ENCODE measurements at regions not wholly inside any gene's neighbourhood (a gene's known extent, or its start where the extent isn't known, plus 50 kb on each side); places are given as distances from the start of the nearest gene placed in this dataset.

- DNase-seq (ENCODE audit: low spot score): no peak
These were observed 295.1 kb upstream of the RND3 start for GRCh38 chr2:150782613-150783012.

- DNase-seq (ENCODE audit: low spot score): no peak
These were observed 293.7 kb upstream of the RND3 start for GRCh38 chr2:150781142-150781541.

- peak; percentile 6 for DNase-seq (ENCODE audit: low spot score)
These were observed 291.4 kb upstream of the RND3 start for GRCh38 chr2:150778828-150779227.

GRCh38 chr2:150769421-150769820, 282.0 kb upstream of the RND3 start:
- DNase-seq (ENCODE audit: low spot score): no peak

DNA sequence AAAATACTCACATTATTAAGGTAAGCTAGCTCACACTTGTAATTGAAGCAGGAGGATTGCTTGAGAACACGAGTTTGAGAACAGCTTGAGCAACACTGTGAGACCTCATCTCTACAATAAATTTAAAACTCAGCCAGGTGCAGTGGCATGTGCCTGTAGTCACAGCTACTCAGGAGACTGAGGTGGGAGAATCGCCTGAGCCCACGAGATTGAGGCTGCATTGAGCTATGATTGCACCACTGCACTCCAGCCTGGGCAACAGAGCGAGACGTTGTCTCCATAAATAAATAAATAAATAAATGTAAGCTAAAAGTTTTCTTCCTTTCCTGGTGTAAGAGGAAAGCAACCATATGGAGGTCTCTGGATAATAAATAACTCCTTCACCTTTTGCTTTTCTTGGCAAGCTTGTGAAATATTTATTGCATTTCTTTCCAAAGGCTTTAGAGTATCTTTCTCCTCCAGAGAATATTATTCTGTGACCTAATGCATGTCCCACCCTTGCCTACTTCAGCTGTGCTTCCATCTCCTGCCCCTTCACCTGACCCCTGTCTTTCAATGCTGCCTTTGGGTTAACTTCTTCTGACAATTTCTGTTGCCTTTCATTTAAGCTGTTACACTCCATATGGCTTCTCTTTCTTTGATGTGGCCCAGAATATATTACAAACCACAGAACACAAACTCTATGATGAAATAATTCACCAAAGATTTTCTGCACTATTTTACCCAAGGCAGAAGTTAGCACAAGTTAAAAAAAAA, 280.7 kb upstream of the RND3 start:
- no peak for DNase-seq (ENCODE audit: low spot score)

DNA sequence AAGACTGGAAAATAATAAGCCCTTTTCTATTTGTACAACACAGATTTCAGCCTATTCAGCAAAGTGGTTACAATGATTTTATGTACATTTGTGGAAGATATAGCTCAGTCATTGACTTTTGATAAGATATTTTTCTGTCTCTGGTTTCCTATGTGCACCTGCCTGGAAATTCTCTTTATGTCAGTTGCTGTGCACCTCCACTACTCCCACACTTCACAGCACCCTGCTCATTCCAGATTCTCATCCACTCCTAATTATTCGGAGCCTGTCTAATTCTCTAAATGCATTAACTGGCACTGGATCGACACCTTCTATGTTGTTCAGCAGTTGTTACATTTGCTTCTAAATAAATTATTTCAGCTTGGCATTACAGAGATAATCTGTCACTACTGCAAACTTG, 275.1 kb upstream of the RND3 start:
- DNase-seq (ENCODE audit: low spot score): no peak

DNA sequence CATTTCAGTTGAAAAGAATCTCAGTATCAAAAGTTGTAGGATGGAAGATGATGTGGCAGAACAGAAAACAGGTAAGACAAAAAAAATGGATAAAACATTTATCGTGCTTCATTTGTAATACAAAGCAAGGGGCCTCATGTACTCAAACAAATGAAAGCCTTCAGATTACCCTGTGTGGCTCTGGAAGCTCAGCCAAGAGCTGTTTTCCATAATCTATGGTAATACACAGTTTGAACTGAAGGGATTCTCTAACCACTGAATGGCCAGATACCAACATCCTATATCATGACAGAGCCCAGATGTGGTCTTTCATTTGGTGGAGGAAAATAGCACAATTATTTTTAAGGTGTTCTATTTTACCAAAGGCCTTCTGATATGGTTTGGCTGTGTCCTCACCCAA, 272.1 kb upstream of the RND3 start:
- DNase-seq (ENCODE audit: low spot score): no peak

DNA sequence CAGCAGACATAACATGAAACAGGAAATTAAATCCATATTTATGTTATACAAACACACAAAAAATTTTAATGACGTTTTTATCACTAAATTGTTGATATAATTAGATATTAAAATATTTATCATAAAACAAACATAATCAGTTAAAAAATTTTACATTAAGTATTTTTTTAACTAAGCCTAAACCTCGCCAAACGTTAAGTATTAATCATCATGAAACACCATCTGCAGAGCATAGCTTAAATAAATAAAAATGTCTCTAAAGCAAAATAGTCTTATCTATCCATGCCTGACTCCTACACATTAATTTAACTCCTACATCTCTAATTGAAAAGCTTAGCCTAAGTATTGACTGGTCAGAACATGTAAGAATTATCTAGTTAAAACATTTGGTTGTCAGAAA, 271.6 kb upstream of the RND3 start:
- no peak for DNase-seq (ENCODE audit: low spot score)

- DNase-seq (ENCODE audit: low spot score): no peak
These were observed 264.8 kb upstream of the RND3 start for GRCh38 chr2:150752229-150752628.

- DNase-seq (ENCODE audit: low spot score): no peak
These were observed 263.3 kb upstream of the RND3 start for GRCh38 chr2:150750720-150751119.

DNA sequence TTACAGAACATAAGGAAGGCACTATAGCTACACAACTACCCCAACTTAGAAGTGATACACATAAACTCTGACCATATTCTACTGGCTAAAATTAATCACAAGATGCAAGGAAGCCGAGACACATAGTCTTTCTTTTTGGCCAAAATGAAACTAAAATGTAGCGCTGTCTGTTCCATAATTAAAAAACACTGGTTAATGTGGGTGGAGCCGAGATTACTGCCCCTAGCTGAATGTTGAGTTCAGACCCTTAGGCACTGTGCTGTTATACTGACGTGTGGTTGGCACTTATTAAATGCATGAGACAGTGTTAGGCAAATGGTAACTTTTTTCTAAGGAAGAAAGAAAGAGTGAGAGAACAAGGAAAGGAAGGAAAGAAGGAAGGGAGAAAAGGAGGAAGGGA, 254.6 kb upstream of the RND3 start:
- no peak for DNase-seq (ENCODE audit: low spot score)

GRCh38 chr2:150735894-150736498, 248.5 kb upstream of the RND3 start:
- no peak for DNase-seq (ENCODE audit: low spot score)

DNA sequence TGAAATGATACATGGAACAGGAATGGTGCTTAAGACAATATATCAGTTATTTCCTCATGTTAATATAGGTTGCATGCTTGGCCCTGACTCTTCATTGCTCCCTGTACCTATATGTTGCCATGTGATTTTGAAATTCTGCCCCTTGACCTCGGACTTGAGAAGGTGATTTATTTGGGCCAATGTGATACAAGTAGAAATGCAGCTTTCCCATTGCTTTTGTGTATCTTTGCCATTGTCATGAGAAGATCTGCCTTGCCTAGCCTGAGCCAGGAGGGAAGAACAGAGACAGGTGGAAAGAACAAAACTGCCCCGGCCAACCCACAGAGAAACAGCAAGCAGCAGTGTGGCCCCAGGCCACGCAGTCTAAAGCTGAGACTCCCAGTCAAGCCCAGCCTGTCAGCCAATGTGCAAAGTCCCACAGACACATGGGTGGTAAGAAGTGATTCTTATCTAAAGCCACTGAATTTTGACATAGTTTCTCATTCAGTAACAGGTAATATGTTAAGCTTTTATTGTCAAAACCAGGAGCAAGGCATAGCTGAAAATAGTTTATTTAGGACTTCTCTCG, 245.7 kb upstream of the RND3 start:
- no peak for DNase-seq (ENCODE audit: low spot score)

DNA sequence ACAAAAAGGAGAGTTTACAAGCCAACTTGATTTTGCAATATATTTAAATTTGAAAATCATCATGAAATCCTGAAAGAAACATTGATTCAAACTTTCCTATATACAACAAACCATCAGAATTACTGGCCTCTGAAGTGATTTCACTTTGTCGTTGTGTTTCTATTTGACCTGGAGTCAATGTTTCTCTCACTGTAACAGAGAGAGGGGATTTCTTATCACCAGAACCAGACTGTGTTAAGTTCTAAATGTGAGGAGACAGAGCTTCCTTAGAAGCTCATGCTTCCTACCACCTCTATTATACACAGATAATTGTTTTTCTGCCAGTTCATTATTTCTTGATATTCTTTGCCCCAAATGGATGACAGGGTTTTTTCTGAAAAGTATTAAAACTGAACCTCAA, 245.0 kb upstream of the RND3 start:
- DNase-seq (ENCODE audit: low spot score): no peak

DNA sequence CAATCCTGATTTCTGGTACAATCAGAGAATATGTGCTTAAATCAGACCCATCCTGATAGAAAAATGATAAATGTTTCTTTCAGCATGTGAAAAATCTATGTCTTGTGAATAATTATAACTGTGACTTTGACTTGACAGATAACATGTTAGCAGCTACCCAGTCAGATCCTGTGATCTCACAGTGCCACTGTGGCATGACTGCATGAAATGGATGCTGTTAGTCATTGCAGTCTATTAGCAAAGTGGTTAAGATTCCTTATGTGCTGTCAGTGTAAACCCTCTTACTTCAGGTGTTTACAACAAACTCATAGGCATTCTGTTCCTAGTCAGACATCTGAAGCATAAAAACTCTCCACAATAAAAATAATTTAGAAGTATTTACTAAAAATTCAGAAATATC, 244.6 kb upstream of the RND3 start:
- no peak for DNase-seq (ENCODE audit: low spot score)

DNA sequence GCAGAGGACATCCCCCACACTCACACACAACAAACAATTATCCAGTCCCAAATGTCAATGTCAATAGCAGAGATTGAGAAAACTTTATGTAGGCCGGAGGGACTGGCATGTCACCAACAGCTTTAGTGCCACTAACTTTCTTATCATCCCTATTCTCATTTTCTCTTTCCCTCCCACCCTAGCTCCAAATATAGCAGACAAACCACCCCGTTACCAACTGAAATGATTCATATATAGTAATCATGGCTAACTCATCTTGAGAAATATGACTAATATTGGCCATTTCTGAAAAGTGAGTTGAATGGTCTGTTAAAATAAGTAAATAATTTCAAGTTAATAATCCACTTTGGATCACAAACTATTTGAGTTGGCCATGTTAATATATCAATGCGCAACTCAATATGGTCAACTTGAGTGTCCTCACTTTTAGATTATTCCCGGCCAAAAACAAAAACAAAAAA, 242.1 kb upstream of the RND3 start:
- DNase-seq (ENCODE audit: low spot score): no peak

DNA sequence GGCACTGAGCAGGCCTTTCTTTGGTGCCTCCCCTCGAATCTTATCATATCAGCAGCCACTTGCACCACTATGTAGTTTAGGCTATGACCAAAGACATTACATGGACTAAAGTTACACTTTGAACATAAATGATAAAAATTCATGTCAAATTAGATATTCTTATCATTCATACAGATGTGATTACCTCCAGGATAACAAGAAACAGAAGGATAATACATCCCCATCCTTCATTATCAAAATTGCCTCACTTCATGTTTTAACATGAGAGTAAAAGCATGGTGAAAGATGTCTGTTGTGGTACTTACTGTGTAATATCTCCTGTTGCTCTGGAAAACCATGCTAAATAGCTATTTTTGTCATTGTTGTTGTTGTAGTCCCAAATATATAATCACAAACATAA, 230.8 kb upstream of the RND3 start:
- no peak for DNase-seq (ENCODE audit: low spot score)

- DNase-seq (ENCODE audit: low spot score): no peak
These were observed 228.7 kb upstream of the RND3 start for GRCh38 chr2:150716186-150716585.

- no peak for DNase-seq (ENCODE audit: low spot score)
These were observed 228.0 kb upstream of the RND3 start for GRCh38 chr2:150715501-150715900.

DNA sequence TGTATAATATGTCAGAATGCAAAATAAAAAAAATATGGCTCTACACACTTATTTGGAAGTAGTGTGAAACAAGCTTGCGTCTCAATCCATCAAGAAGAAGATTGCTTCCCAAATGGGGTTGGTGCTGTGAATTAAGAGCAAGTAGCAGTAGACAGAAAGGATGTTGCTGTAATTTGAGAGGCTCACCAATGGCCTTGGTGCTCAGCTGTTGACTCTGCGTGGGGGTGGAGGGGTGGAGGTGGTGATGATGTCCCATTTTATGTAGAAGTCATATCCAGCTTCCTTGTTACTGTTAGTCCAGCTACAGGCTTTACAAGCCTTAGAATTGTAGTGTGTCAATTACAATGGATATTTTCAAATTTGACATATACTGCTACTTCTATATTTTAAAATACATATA, 223.4 kb upstream of the RND3 start:
- DNase-seq (ENCODE audit: low spot score): no peak

DNA sequence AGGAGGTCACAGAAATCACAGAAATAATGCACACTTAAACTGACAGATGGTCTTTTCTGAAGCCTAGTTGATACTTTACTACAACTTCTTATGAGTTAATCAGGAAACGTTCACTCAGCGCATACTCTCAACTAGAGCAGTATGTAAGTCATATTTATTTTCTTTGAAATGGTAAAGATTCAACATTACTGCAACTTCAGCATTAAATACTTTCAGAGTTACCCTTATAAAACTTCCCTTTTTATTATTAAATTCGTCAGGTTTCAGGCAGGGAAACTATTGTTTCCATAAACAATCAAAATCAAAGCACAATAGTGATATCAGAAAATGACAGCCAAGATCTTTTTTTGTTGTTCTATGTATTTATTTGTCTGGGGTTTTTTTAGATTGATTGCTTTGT, 222.6 kb upstream of the RND3 start:
- DNase-seq (ENCODE audit: low spot score): no peak

- DNase-seq (ENCODE audit: low spot score): no peak
These were observed 219.1 kb upstream of the RND3 start for GRCh38 chr2:150706561-150706960.

GRCh38 chr2:150705767-150706166, 218.3 kb upstream of the RND3 start:
- DNase-seq (ENCODE audit: low spot score): no peak

GRCh38 chr2:150705357-150705756, 217.9 kb upstream of the RND3 start:
- DNase-seq (ENCODE audit: low spot score): no peak

All from COLO829 (cell line).